ENCODE measurements at regions not wholly inside any gene's neighbourhood (a gene's known extent, or its start where the extent isn't known, plus 50 kb on each side); places are given as distances from the start of the nearest gene placed in this dataset.
"Not testable (repeated sequence)": the region's sequence is repeated elsewhere in the genome, so short reads cannot be mapped to it uniquely, and the experiment has no call there.

DNA sequence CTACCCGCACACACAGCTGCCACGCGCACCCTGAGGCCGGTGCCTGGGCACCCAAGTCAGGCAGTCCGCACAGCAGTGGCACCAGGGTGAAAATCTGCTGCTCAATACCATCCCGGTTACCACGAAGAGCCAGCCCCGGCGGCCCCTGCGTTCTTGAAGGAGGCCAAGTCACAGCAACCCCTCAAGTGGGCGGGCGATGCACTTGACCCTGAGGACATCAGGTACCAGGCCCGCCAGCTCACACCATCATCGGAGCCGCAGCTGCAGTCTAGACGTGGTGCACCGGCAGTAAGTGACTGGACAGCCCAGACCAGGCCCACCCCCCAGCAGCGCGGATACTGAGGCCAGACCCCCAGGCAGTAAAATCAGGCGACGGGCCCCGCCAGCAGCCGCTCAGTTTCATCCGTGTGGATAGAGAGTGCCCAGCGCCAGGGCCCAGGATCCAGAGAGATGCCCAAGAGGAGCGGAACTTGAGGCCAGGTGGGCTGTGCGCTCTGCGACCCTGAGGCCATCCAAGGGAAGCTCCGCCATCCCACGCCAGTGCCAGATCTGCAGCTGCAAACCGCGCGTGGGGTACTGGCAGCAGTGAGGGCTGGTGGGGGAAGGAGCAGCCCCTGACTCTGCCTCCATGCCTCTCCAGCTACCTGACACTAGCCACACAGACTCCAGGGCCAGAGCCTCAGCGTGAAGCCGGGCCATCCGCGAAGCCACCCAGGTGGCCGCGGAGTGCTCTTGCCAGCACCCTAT lies 1214.2 kb downstream of the FOXD4L5 start:
- not testable (repeated sequence) for H3K4me3 ChIP-seq (replicated peaks; ENCODE audit: insufficient read depth, low read length); H3K27me3 ChIP-seq (ENCODE audit: insufficient read depth, poor library complexity, severe bottlenecking); DNase-seq (ENCODE audit: low read depth in 1 of 2, low spot score in 1 of 2); H3K27ac ChIP-seq (replicated peaks)

DNA sequence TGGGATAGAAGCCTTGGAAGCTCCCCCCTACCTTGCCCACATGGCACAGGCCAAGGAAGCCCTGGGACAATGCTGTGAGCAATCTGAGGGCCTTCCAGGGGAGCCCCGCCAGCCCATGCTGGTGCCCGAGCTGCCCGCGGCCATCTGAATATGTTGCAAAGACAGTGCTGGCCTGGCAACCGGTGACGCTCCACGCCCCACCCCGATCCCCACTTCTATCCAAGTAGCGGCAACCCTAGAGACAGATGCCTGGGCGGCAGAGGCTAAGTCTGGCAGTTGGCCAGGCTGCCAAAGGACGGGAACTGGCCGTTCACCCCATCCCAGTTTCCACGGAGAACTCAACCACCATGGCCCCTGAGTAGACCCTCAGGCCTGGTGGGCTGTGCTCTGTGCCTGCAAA lies 1214.9 kb downstream of the FOXD4L5 start:
- H3K4me3 ChIP-seq (replicated peaks; ENCODE audit: insufficient read depth, low read length); H3K27ac ChIP-seq (replicated peaks); H3K27me3 ChIP-seq (ENCODE audit: insufficient read depth, poor library complexity, severe bottlenecking); DNase-seq (ENCODE audit: low read depth in 1 of 2, low spot score in 1 of 2): not testable (repeated sequence)

GRCh38 chr9:64066736-64067368 lies 1218.2 kb downstream of the FOXD4L5 start:
- Histone ChIP-seq H3K4me3 (replicated peaks; ENCODE audit: insufficient read depth, low read length) (no peak overlapping the region), H3K27ac (replicated peaks) (no peak overlapping the region), H3K27me3 (ENCODE audit: insufficient read depth, poor library complexity, severe bottlenecking) (no peaks in the 10 kb centered on the region)
- TF ChIP-seq SPI1 (IDR thresholded peaks at IDR 0.05; ENCODE audit: borderline replicate concordance, low read depth), result no peak
- TF ChIP-seq REST (IDR thresholded peaks at IDR 0.05; ENCODE audit: insufficient replicate concordance, low read depth), result no peak
- no peak for TF ChIP-seq GABPA (IDR thresholded peaks at IDR 0.05; ENCODE audit: low read depth)
- TF ChIP-seq POLR2AphosphoS5 (IDR thresholded peaks at IDR 0.05; ENCODE audit: low read depth), result no peak
- no peak for TF ChIP-seq CTCF (IDR thresholded peaks at IDR 0.05; ENCODE audit: insufficient read depth, low read length)
- no peak for DNase-seq (ENCODE audit: low read depth in 1 of 2, low spot score in 1 of 2)

GRCh38 chr9:64061013-64061627 lies 1223.9 kb downstream of the FOXD4L5 start:
- Histone ChIP-seq H3K27me3 (ENCODE audit: insufficient read depth, poor library complexity, severe bottlenecking) (no peaks in the 10 kb centered on the region), H3K27ac (replicated peaks) (no peak overlapping the region), H3K4me3 (replicated peaks; ENCODE audit: insufficient read depth, low read length) (no peak overlapping the region)
- TF ChIP-seq GABPA (IDR thresholded peaks at IDR 0.05; ENCODE audit: low read depth), result no peak
- no peak for TF ChIP-seq SPI1 (IDR thresholded peaks at IDR 0.05; ENCODE audit: borderline replicate concordance, low read depth)
- TF ChIP-seq CTCF (IDR thresholded peaks at IDR 0.05; ENCODE audit: insufficient read depth, low read length), result no peak
- TF ChIP-seq REST (IDR thresholded peaks at IDR 0.05; ENCODE audit: insufficient replicate concordance, low read depth), result no peak
- TF ChIP-seq POLR2AphosphoS5 (IDR thresholded peaks at IDR 0.05; ENCODE audit: low read depth), result no peak
- DNase-seq (ENCODE audit: low read depth in 1 of 2, low spot score in 1 of 2), result no peak

- not testable (repeated sequence) for H3K27ac ChIP-seq (replicated peaks); DNase-seq (ENCODE audit: low read depth in 1 of 2, low spot score in 1 of 2)
Observed at GRCh38 chr9:64058070-64058469, 1226.9 kb downstream of the FOXD4L5 start.

More at GRCh38 chr9:64058070-64058469, 1226.9 kb downstream of the FOXD4L5 start:
- H3K4me3 ChIP-seq (replicated peaks; ENCODE audit: insufficient read depth, low read length); H3K27me3 ChIP-seq (ENCODE audit: insufficient read depth, poor library complexity, severe bottlenecking): not testable (repeated sequence)

Data from HL-60 (cell line).